HG02981 (cell line): ENCODE measurements at regions not wholly inside any gene's neighbourhood (a gene's known extent, or its start where the extent isn't known, plus 50 kb on each side); places are given as distances from the start of the nearest gene placed in this dataset.
A peak's percentile ranks its signal among the peaks of the same experiment; 100 is the strongest.

ENCODE experiments used
- ATAC-seq: cut with Tn5 transposase; IDR thresholded peaks from one replicate; pipeline ENCODE4 v1.9.1; 2021; ENCODE audit warnings: mild to moderate bottlenecking, moderate library complexity; ENCODE audit not compliant: unreplicated experiment

GRCh38 chr5:82765765-82766164 is 311.4 kb downstream of the TMEM167A start:
- no peak for ATAC-seq

- no peak for ATAC-seq
These were observed 316.3 kb downstream of the TMEM167A start for GRCh38 chr5:82760856-82761255.

- ATAC-seq: no peak
These were observed 318.3 kb downstream of the TMEM167A start for GRCh38 chr5:82758881-82759280.

GRCh38 chr5:82754759-82755158 is 322.4 kb downstream of the TMEM167A start:
- ATAC-seq: peak; percentile 87

GRCh38 chr5:82754036-82754746 is 323.0 kb downstream of the TMEM167A start:
- ATAC-seq: peak; percentile 10

GRCh38 chr5:82753374-82753773 is 323.8 kb downstream of the TMEM167A start:
- no peak for ATAC-seq

- ATAC-seq: peak; percentile 42
These were observed 327.8 kb downstream of the TMEM167A start for GRCh38 chr5:82749461-82749820.

- no peak for ATAC-seq
These were observed 328.3 kb downstream of the TMEM167A start for GRCh38 chr5:82748688-82749460.

- no peak for ATAC-seq
These were observed 329.2 kb downstream of the TMEM167A start for GRCh38 chr5:82747986-82748385.

- ATAC-seq: no peak
These were observed 332.2 kb downstream of the TMEM167A start for GRCh38 chr5:82745016-82745415.

- ATAC-seq: no peak
These were observed 338.4 kb downstream of the TMEM167A start for GRCh38 chr5:82738681-82739269.

- ATAC-seq: no peak
These were observed 341.9 kb downstream of the TMEM167A start for GRCh38 chr5:82735160-82735789.

- no peak for ATAC-seq
These were observed 342.8 kb downstream of the TMEM167A start for GRCh38 chr5:82734347-82734746.

GRCh38 chr5:82730913-82731312 is 346.3 kb downstream of the TMEM167A start:
- no peak for ATAC-seq

GRCh38 chr5:82728926-82729702 is 348.1 kb downstream of the TMEM167A start:
- ATAC-seq: no peak

GRCh38 chr5:82723168-82723567 is 354.0 kb downstream of the TMEM167A start:
- no peak for ATAC-seq

- ATAC-seq: no peak
These were observed 356.1 kb downstream of the TMEM167A start for GRCh38 chr5:82721087-82721410.

GRCh38 chr5:82720213-82721086 is 356.7 kb downstream of the TMEM167A start:
- no peak for ATAC-seq

GRCh38 chr5:82719368-82719767 is 357.8 kb downstream of the TMEM167A start:
- ATAC-seq: peak; percentile 79

- no peak for ATAC-seq
These were observed 359.5 kb downstream of the TMEM167A start for GRCh38 chr5:82717738-82718137.
